CD14-positive monocyte (primary cell): ENCODE measurements at regions not wholly inside any gene's neighbourhood (a gene's known extent, or its start where the extent isn't known, plus 50 kb on each side); places are given as distances from the start of the nearest gene placed in this dataset.

Source experiments
- DNase-seq, 3 donors: peaks; one replicate each; pipeline ENCODE4 v3.0.0-alpha.2; 2011 to 2022
- H2AFZ ChIP-seq: 2 replicates; pipeline ENCODE4 v1.6.0; 2012; ENCODE audit warnings: mild to moderate bottlenecking, low read depth, low read length, inconsistent platforms; ENCODE audit not compliant: insufficient read depth, poor library complexity, severe bottlenecking
- H3K27ac ChIP-seq, 2 donors: 1 replicate in 1 of 2; 2 replicates in 1 of 2; pipeline ENCODE4 v1.5.1; 2012 to 2013; ENCODE audit warnings: low read length in 2 of 2, control low read depth in 1 of 2, inconsistent platforms in 1 of 2, low read depth in 1 of 2, mild to moderate bottlenecking in 1 of 2
- H3K27me3 ChIP-seq, 2 donors: one replicate each; pipeline versions ENCODE4 v1.6.0 to v1.6.1; 2011 to 2013; ENCODE audit warnings: low read length in 2 of 2; ENCODE audit not compliant: control insufficient read depth in 2 of 2, insufficient read depth in 2 of 2
- H3K36me3 ChIP-seq, 2 donors: replicated peaks in 1 of 2; 1 replicate in 1 of 2; 2 replicates in 1 of 2; pipeline versions ENCODE4 v1.5.1 to v1.6.1; 2012 to 2013; ENCODE audit warnings: low read length in 2 of 2, control low read depth in 1 of 2, inconsistent platforms in 1 of 2, mild to moderate bottlenecking in 1 of 2; ENCODE audit not compliant: insufficient read depth in 2 of 2, control insufficient read depth in 1 of 2
- H3K4me1 ChIP-seq, 2 donors: 1 replicate in 1 of 2; 2 replicates in 1 of 2; pipeline versions ENCODE4 v1.5.1 to v1.6.1; 2012 to 2013; ENCODE audit warnings: low read length in 2 of 2, control low read depth in 1 of 2, inconsistent platforms in 1 of 2, mild to moderate bottlenecking in 1 of 2, moderate library complexity in 1 of 2; ENCODE audit not compliant: insufficient read depth in 2 of 2, control insufficient read depth in 1 of 2
- H3K4me2 ChIP-seq: replicated peaks from 2 replicates; pipeline ENCODE3; 2012; ENCODE audit warnings: low read length, moderate library complexity, mild to moderate bottlenecking; ENCODE audit not compliant: poor library complexity, severe bottlenecking; ENCODE audit errors: extremely low read depth
- H3K4me3 ChIP-seq, 3 experiments: fragments of 200-600 bp in 1 of 3; sonication (generic) in 1 of 3; replicated peaks in 1 of 3; 1 replicate in 2 of 3; 2 replicates in 1 of 3; pipeline ENCODE4 v1.5.1; 2011 to 2013; ENCODE audit warnings: low read length in 3 of 3, mild to moderate bottlenecking in 3 of 3, control low read depth in 2 of 3, low read depth in 2 of 3, inconsistent platforms in 1 of 3, moderate library complexity in 1 of 3
- H3K79me2 ChIP-seq: 2 replicates; pipeline ENCODE4 v1.6.0; 2012; ENCODE audit warnings: mild to moderate bottlenecking, control low read depth, inconsistent platforms, low read length, moderate library complexity; ENCODE audit not compliant: insufficient read depth
- H3K9ac ChIP-seq: 2 replicates; pipeline ENCODE4 v1.6.0; 2017; ENCODE audit warnings: low read length, mild to moderate bottlenecking; ENCODE audit not compliant: insufficient read depth, poor library complexity, severe bottlenecking
- H3K9me3 ChIP-seq, 2 donors: replicated peaks in 1 of 2; 1 replicate in 1 of 2; 2 replicates in 1 of 2; pipeline versions ENCODE4 v1.5.1 to v1.6.1; 2012 to 2013; ENCODE audit warnings: low read length in 2 of 2, control low read depth in 1 of 2; ENCODE audit not compliant: control insufficient read depth in 1 of 2, insufficient read depth in 1 of 2
- H4K20me1 ChIP-seq: 2 replicates; pipeline ENCODE4 v1.6.0; 2012; ENCODE audit warnings: mild to moderate bottlenecking, low read length, control low read depth, moderate library complexity; ENCODE audit not compliant: insufficient read depth
- H3K27ac Mint-ChIP-seq, 7 donors: one replicate each; pipeline ENCODE4 v1.8.0; 2020; ENCODE audit warnings: mild to moderate bottlenecking in 7 of 7, mixed read lengths in 7 of 7, moderate library complexity in 6 of 7, inconsistent platforms in 2 of 7
- H3K27me3 Mint-ChIP-seq, 3 donors: one replicate each; pipeline ENCODE4 v1.8.0; 2021 to 2022; ENCODE audit warnings: low read depth in 3 of 3, mild to moderate bottlenecking in 3 of 3, mixed read lengths in 3 of 3, moderate library complexity in 3 of 3, inconsistent platforms in 1 of 3
- H3K36me3 Mint-ChIP-seq, 2 donors: one replicate each; pipeline ENCODE4 v1.8.0; 2020; ENCODE audit warnings: mixed read lengths in 2 of 2, inconsistent platforms in 1 of 2, mild to moderate bottlenecking in 1 of 2
- H3K4me1 Mint-ChIP-seq: one replicate; pipeline ENCODE4 v1.8.0; 2020; ENCODE audit warnings: mild to moderate bottlenecking, mixed read lengths
- H3K4me3 Mint-ChIP-seq, 2 donors: one replicate each; pipeline ENCODE4 v1.8.0; 2020; ENCODE audit warnings: mild to moderate bottlenecking in 2 of 2, mixed read lengths in 2 of 2, moderate library complexity in 1 of 2
- H3K9me3 Mint-ChIP-seq, 7 donors: one replicate each; pipeline ENCODE4 v1.8.0; 2020 to 2022; ENCODE audit warnings: mixed read lengths in 7 of 7, mild to moderate bottlenecking in 6 of 7, moderate library complexity in 6 of 7, inconsistent platforms in 2 of 7
- CTCF ChIP-seq: fragments of 200-600 bp; IDR thresholded peaks from one replicate; pipeline ENCODE4 v1.8.0; 2022; ENCODE audit warnings: antibody characterized with exemption, mild to moderate bottlenecking
- WGBS: methylation state at CpG from one replicate; pipeline ENCODE4 v1.1.5; 2013; ENCODE audit warnings: missing lambda C conversion rate; ENCODE audit not compliant: insufficient coverage; 5-methylcytosine and 5-hydroxymethylcytosine counted together
- intact Hi-C, 2 donors: fragments of 100-400 bp; cut with micrococcal nuclease; formaldehyde crosslinking; loops; one replicate each; pipeline versions ENCODE4 v1.15.0 to v1.15.1; 2023

GRCh38 chr12:67820694-67821093, 168.6 kb upstream of the IFNG-AS1 start:
- no peaks in the 10 kb centered on the region for H3K79me2 ChIP-seq
- no peaks in the 10 kb centered on the region for H3K27me3 ChIP-seq
- no peak overlapping the region for H3K4me2 ChIP-seq
- Mint-ChIP-seq H3K36me3 (no peaks in the 10 kb centered on the region), H3K4me3 (no peak overlapping the region), H3K27me3 (no peaks in the 10 kb centered on the region), H3K27ac (no peak overlapping the region), H3K4me1 (no peaks in the 10 kb centered on the region), H3K9me3 (peaks cover 0 to 16% (median 8%) of the 10 kb centered on the region in 7 donors)
- H3K36me3 ChIP-seq: no peaks in the 10 kb centered on the region
- peaks cover 0 to 15% of the 10 kb centered on the region in 2 donors for H3K9me3 ChIP-seq
- H3K27ac ChIP-seq: no peak overlapping the region
- H3K9ac ChIP-seq: no peak overlapping the region
- no peak overlapping the region for H2AFZ ChIP-seq
- 81% methylated on average over 6 of the region's 7 CpGs for WGBS
- intact Hi-C loops: no loop called here
- no peak for TF ChIP-seq CTCF
- no peaks in the 10 kb centered on the region for H4K20me1 ChIP-seq
- DNase-seq: no peak
- H3K4me1 ChIP-seq: no peaks in the 10 kb centered on the region
- no peak overlapping the region for H3K4me3 ChIP-seq

- no peaks in the 10 kb centered on the region for H3K4me1 Mint-ChIP-seq
- Histone ChIP-seq H3K4me2 (no peak overlapping the region), H3K9ac (no peak overlapping the region), H2AFZ (no peak overlapping the region), H3K9me3 (peaks cover 0 to under 1% of the 10 kb centered on the region in 2 donors), H4K20me1 (no peaks in the 10 kb centered on the region), H3K36me3 (no peaks in the 10 kb centered on the region), H3K79me2 (no peaks in the 10 kb centered on the region), H3K27me3 (no peaks in the 10 kb centered on the region), H3K27ac (no peak overlapping the region), H3K4me3 (no peak overlapping the region), H3K4me1 (no peaks in the 10 kb centered on the region)
- peaks cover 0 to 5% (median 0%) of the 10 kb centered on the region in 7 donors for H3K9me3 Mint-ChIP-seq
- no peak for TF ChIP-seq CTCF
- no peak overlapping the region for H3K27ac Mint-ChIP-seq
- DNase-seq: no peak
- no peaks in the 10 kb centered on the region for H3K27me3 Mint-ChIP-seq
- no peaks in the 10 kb centered on the region for H3K36me3 Mint-ChIP-seq
- no CpG with 5 or more reads among the region's 1 CpG for WGBS
- H3K4me3 Mint-ChIP-seq: no peak overlapping the region
- intact Hi-C loops: no loop called here
Measured at GRCh38 chr12:67822826-67823225, 166.4 kb upstream of the IFNG-AS1 start.
